ENCODE measurements at regions not wholly inside any gene's neighbourhood (a gene's known extent, or its start where the extent isn't known, plus 50 kb on each side); places are given as distances from the start of the nearest gene placed in this dataset.

DNA sequence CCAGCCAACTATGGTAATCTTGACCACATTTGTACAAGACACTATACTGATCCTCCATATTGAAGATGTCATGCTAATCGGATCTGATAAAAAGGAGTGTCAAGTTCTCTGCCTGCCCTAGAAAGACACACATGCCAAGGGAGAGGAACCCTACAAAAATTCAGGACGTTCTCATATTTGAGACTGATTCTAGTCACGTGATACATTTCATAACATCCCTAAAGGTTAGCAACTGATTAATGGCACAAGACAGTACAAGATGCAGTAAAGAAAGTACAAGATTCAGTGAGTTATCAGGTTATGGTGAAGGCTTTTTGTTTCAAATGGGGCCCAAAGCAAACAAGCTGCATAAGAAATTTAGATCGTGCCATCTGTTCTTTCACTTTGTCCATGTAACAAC is 190.7 kb upstream of the MOCS1 start:
- TF ChIP-seq ZFX (IDR thresholded peaks at IDR 0.05): no peak
- TF ChIP-seq CTCF (conservative IDR thresholded peaks at IDR 0.05): no peak
- H3K27ac ChIP-seq: no peak overlapping the region

DNA sequence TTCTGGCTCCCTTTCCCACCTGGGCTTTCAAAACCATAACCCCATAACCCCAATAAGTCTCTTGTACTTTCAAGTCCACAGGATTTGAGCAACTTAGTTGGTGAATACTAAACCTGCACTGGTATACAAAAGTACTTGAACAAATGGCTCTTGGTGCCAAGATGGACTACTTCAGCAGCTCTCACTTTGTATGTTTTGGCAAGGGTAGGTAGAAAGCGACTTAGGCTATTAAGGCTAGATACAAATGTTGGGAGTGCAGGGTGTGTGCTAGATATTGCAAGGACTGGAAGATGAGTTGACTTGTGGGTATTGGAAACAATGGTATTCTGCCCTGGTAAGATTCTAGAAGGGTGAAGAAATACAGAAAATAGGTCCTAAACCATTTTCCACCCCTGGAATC is 182.6 kb upstream of the MOCS1 start:
- no peak overlapping the region for H3K27ac ChIP-seq
- no peak for TF ChIP-seq CTCF (conservative IDR thresholded peaks at IDR 0.05)
- no peak for TF ChIP-seq ZFX (IDR thresholded peaks at IDR 0.05)

- no peak overlapping the region for H3K27ac ChIP-seq
These were observed 178.1 kb upstream of the MOCS1 start for GRCh38 chr6:40112350-40112749.

DNA sequence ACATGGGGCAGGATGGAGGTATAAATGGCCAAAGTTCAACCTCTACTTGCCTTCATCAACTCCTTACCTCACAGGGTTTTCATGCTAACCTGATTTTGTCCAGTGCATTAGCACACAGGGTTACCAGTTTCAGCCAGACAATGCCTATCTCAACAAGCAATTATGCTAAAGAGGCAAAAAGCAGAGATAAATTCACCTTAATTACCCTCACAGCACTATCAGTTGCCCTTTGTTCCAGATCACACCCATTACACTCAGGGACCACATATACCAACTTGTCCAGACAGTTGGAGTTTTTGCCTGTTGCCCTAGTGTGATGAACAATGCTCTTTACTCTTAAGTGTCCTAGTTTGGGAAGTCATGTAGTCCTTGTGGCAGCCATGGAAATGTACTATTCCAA is 174.5 kb upstream of the MOCS1 start:
- TF ChIP-seq ZFX (IDR thresholded peaks at IDR 0.05): no peak
- TF ChIP-seq CTCF (conservative IDR thresholded peaks at IDR 0.05): no peak
- H3K27ac ChIP-seq: no peak overlapping the region

More at GRCh38 chr6:40112350-40112749, 178.1 kb upstream of the MOCS1 start:
- TF ChIP-seq CTCF (conservative IDR thresholded peaks at IDR 0.05) (no peak), ZFX (IDR thresholded peaks at IDR 0.05) (no peak)

DNA sequence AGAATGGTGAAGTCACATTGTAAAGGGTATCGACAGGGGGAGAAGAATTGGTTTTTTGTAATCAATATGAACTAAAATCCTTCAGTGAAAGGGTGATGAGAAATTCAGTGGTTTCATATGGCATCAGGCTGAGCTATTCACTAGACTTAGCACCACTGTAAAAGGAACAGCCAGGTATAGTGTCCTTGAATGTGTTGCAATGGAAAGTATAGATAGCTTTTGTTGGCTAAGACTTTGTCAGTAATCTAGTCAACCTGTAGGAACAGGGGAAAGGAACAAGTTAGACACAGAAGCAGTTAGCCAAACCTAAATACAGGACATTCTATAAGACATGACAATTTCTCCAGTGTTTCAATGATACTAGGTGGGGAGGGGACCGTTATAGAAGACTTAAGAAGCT is 172.6 kb upstream of the MOCS1 start:
- H3K27ac ChIP-seq: no peak overlapping the region
- TF ChIP-seq CTCF (conservative IDR thresholded peaks at IDR 0.05) (no peak), ZFX (IDR thresholded peaks at IDR 0.05) (no peak)

DNA sequence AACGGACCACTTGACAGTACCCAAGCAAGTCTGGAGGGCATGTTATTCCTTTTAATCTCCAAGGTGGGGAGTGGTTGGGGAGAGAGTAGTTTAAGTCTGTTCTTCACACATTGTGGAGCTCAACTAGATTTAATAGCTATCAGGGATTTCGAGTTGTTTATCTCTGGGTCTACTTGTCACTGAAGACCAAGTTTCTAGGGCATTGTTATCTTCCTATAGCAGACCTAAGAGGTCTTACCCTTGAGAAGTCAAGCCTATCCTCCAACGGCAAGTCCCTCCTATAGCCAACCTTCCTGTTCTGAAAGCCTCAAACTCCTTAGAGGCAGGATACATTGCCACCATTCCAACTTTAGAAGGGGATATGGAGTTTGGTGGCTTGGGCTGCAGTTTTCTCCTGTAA is 164.5 kb upstream of the MOCS1 start:
- no peak overlapping the region for H3K27ac ChIP-seq
- TF ChIP-seq ZFX (IDR thresholded peaks at IDR 0.05) (no peak), CTCF (conservative IDR thresholded peaks at IDR 0.05) (no peak)

DNA sequence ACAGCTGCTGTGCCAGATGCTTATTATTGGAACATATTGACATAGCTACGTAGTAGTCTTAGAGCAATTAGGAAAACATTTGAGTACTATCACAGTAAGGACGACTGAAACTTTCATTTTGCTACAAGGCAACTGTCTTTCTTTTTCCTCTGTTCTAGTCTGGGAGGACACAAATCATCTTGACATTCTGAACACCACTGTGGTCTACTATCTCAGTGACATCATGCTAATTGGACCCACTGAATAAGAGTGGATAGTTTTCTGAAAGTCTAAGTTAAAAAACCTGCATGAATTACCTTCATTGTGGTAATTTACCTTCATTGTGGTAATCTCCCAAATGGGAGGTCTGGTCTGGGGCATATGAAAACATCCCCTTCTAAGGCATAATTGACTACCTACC is 163.3 kb upstream of the MOCS1 start:
- TF ChIP-seq ZFX (IDR thresholded peaks at IDR 0.05): no peak
- TF ChIP-seq CTCF (conservative IDR thresholded peaks at IDR 0.05): no peak
- H3K27ac ChIP-seq: no peak overlapping the region
